CD14-positive monocyte (primary cell): ENCODE measurements at regions not wholly inside any gene's neighbourhood (a gene's known extent, or its start where the extent isn't known, plus 50 kb on each side); places are given as distances from the start of the nearest gene placed in this dataset.

ENCODE experiments used
- DNase-seq, 3 donors: peaks; one replicate each; pipeline ENCODE4 v3.0.0-alpha.2; 2011 to 2022
- H2AFZ ChIP-seq: 2 replicates; pipeline ENCODE4 v1.6.0; 2012; ENCODE audit warnings: mild to moderate bottlenecking, low read depth, low read length, inconsistent platforms; ENCODE audit not compliant: insufficient read depth, poor library complexity, severe bottlenecking
- H3K27ac ChIP-seq, 2 donors: 1 replicate in 1 of 2; 2 replicates in 1 of 2; pipeline ENCODE4 v1.5.1; 2012 to 2013; ENCODE audit warnings: low read length in 2 of 2, control low read depth in 1 of 2, inconsistent platforms in 1 of 2, low read depth in 1 of 2, mild to moderate bottlenecking in 1 of 2
- H3K27me3 ChIP-seq, 2 donors: one replicate each; pipeline versions ENCODE4 v1.6.0 to v1.6.1; 2011 to 2013; ENCODE audit warnings: low read length in 2 of 2; ENCODE audit not compliant: control insufficient read depth in 2 of 2, insufficient read depth in 2 of 2
- H3K36me3 ChIP-seq, 2 donors: replicated peaks in 1 of 2; 1 replicate in 1 of 2; 2 replicates in 1 of 2; pipeline versions ENCODE4 v1.5.1 to v1.6.1; 2012 to 2013; ENCODE audit warnings: low read length in 2 of 2, control low read depth in 1 of 2, inconsistent platforms in 1 of 2, mild to moderate bottlenecking in 1 of 2; ENCODE audit not compliant: insufficient read depth in 2 of 2, control insufficient read depth in 1 of 2
- H3K4me1 ChIP-seq, 2 donors: 1 replicate in 1 of 2; 2 replicates in 1 of 2; pipeline versions ENCODE4 v1.5.1 to v1.6.1; 2012 to 2013; ENCODE audit warnings: low read length in 2 of 2, control low read depth in 1 of 2, inconsistent platforms in 1 of 2, mild to moderate bottlenecking in 1 of 2, moderate library complexity in 1 of 2; ENCODE audit not compliant: insufficient read depth in 2 of 2, control insufficient read depth in 1 of 2
- H3K4me2 ChIP-seq: replicated peaks from 2 replicates; pipeline ENCODE3; 2012; ENCODE audit warnings: low read length, moderate library complexity, mild to moderate bottlenecking; ENCODE audit not compliant: poor library complexity, severe bottlenecking; ENCODE audit errors: extremely low read depth
- H3K4me3 ChIP-seq, 3 experiments: fragments of 200-600 bp in 1 of 3; sonication (generic) in 1 of 3; replicated peaks in 1 of 3; 1 replicate in 2 of 3; 2 replicates in 1 of 3; pipeline ENCODE4 v1.5.1; 2011 to 2013; ENCODE audit warnings: low read length in 3 of 3, mild to moderate bottlenecking in 3 of 3, control low read depth in 2 of 3, low read depth in 2 of 3, inconsistent platforms in 1 of 3, moderate library complexity in 1 of 3
- H3K79me2 ChIP-seq: 2 replicates; pipeline ENCODE4 v1.6.0; 2012; ENCODE audit warnings: mild to moderate bottlenecking, control low read depth, inconsistent platforms, low read length, moderate library complexity; ENCODE audit not compliant: insufficient read depth
- H3K9ac ChIP-seq: 2 replicates; pipeline ENCODE4 v1.6.0; 2017; ENCODE audit warnings: low read length, mild to moderate bottlenecking; ENCODE audit not compliant: insufficient read depth, poor library complexity, severe bottlenecking
- H3K9me3 ChIP-seq, 2 donors: replicated peaks in 1 of 2; 1 replicate in 1 of 2; 2 replicates in 1 of 2; pipeline versions ENCODE4 v1.5.1 to v1.6.1; 2012 to 2013; ENCODE audit warnings: low read length in 2 of 2, control low read depth in 1 of 2; ENCODE audit not compliant: control insufficient read depth in 1 of 2, insufficient read depth in 1 of 2
- H4K20me1 ChIP-seq: 2 replicates; pipeline ENCODE4 v1.6.0; 2012; ENCODE audit warnings: mild to moderate bottlenecking, low read length, control low read depth, moderate library complexity; ENCODE audit not compliant: insufficient read depth
- H3K27ac Mint-ChIP-seq, 7 donors: one replicate each; pipeline ENCODE4 v1.8.0; 2020; ENCODE audit warnings: mild to moderate bottlenecking in 7 of 7, mixed read lengths in 7 of 7, moderate library complexity in 6 of 7, inconsistent platforms in 2 of 7
- H3K27me3 Mint-ChIP-seq, 3 donors: one replicate each; pipeline ENCODE4 v1.8.0; 2021 to 2022; ENCODE audit warnings: low read depth in 3 of 3, mild to moderate bottlenecking in 3 of 3, mixed read lengths in 3 of 3, moderate library complexity in 3 of 3, inconsistent platforms in 1 of 3
- H3K36me3 Mint-ChIP-seq, 2 donors: one replicate each; pipeline ENCODE4 v1.8.0; 2020; ENCODE audit warnings: mixed read lengths in 2 of 2, inconsistent platforms in 1 of 2, mild to moderate bottlenecking in 1 of 2
- H3K4me1 Mint-ChIP-seq: one replicate; pipeline ENCODE4 v1.8.0; 2020; ENCODE audit warnings: mild to moderate bottlenecking, mixed read lengths
- H3K4me3 Mint-ChIP-seq, 2 donors: one replicate each; pipeline ENCODE4 v1.8.0; 2020; ENCODE audit warnings: mild to moderate bottlenecking in 2 of 2, mixed read lengths in 2 of 2, moderate library complexity in 1 of 2
- H3K9me3 Mint-ChIP-seq, 7 donors: one replicate each; pipeline ENCODE4 v1.8.0; 2020 to 2022; ENCODE audit warnings: mixed read lengths in 7 of 7, mild to moderate bottlenecking in 6 of 7, moderate library complexity in 6 of 7, inconsistent platforms in 2 of 7
- WGBS: methylation state at CpG from one replicate; pipeline ENCODE4 v1.1.5; 2013; ENCODE audit warnings: missing lambda C conversion rate; ENCODE audit not compliant: insufficient coverage; 5-methylcytosine and 5-hydroxymethylcytosine counted together
- intact Hi-C, 2 donors: fragments of 100-400 bp; cut with micrococcal nuclease; formaldehyde crosslinking; loops; one replicate each; pipeline versions ENCODE4 v1.15.0 to v1.15.1; 2023
- TF ChIP-seq, protein P1 (sequence below): fragments of 200-600 bp; IDR thresholded peaks from one replicate; pipeline ENCODE4 v1.8.0; 2022; ENCODE audit warnings: antibody characterized with exemption, mild to moderate bottlenecking

- TF ChIP-seq, protein P1, sequence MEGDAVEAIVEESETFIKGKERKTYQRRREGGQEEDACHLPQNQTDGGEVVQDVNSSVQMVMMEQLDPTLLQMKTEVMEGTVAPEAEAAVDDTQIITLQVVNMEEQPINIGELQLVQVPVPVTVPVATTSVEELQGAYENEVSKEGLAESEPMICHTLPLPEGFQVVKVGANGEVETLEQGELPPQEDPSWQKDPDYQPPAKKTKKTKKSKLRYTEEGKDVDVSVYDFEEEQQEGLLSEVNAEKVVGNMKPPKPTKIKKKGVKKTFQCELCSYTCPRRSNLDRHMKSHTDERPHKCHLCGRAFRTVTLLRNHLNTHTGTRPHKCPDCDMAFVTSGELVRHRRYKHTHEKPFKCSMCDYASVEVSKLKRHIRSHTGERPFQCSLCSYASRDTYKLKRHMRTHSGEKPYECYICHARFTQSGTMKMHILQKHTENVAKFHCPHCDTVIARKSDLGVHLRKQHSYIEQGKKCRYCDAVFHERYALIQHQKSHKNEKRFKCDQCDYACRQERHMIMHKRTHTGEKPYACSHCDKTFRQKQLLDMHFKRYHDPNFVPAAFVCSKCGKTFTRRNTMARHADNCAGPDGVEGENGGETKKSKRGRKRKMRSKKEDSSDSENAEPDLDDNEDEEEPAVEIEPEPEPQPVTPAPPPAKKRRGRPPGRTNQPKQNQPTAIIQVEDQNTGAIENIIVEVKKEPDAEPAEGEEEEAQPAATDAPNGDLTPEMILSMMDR = no peak
- Mint-ChIP-seq H3K27ac (no peak overlapping the region), H3K27me3 (no peaks in the 10 kb centered on the region), H3K9me3 (peaks cover 0 to 2% (median 0%) of the 10 kb centered on the region in 7 donors), H3K4me3 (no peak overlapping the region), H3K4me1 (no peaks in the 10 kb centered on the region), H3K36me3 (no peaks in the 10 kb centered on the region)
- no peak for DNase-seq
- no peak overlapping the region for H2AFZ ChIP-seq
- intact Hi-C loops = no loop called here
- no peak overlapping the region for H3K4me3 ChIP-seq
- no peak overlapping the region for H3K4me2 ChIP-seq
- no peaks in the 10 kb centered on the region for H3K9me3 ChIP-seq
- WGBS = 40% methylated on average over 1 of the region's 2 CpGs
- no peaks in the 10 kb centered on the region for H3K4me1 ChIP-seq
- no peaks in the 10 kb centered on the region for H3K36me3 ChIP-seq
- H4K20me1 ChIP-seq = no peaks in the 10 kb centered on the region
- no peaks in the 10 kb centered on the region for H3K79me2 ChIP-seq
- no peak overlapping the region for H3K27ac ChIP-seq
- no peaks in the 10 kb centered on the region for H3K27me3 ChIP-seq
- no peak overlapping the region for H3K9ac ChIP-seq
These were observed 81.5 kb upstream of the ASTN2 start for GRCh38 chr9:117496307-117496706.

- H3K4me3 ChIP-seq = no peak overlapping the region
- no peak overlapping the region for H3K27ac Mint-ChIP-seq
- intact Hi-C loops = no loop called here
These were observed 79.7 kb upstream of the ASTN2 start for GRCh38 chr9:117494401-117495090.

More at GRCh38 chr9:117494401-117495090, 79.7 kb upstream of the ASTN2 start:
- no peaks in the 10 kb centered on the region for H3K27me3 ChIP-seq
- TF ChIP-seq, protein P1 = no peak
- H3K9me3 ChIP-seq = no peaks in the 10 kb centered on the region
- Mint-ChIP-seq H3K4me3 (peak overlapping the region in 1 of 2 donors; percentile 22), H3K36me3 (no peaks in the 10 kb centered on the region), H3K27me3 (peaks cover 0 to under 1% (median 0%) of the 10 kb centered on the region in 3 donors), H3K4me1 (no peaks in the 10 kb centered on the region), H3K9me3 (peaks cover 0 to 2% (median 0%) of the 10 kb centered on the region in 7 donors)
- no peak overlapping the region for H3K4me2 ChIP-seq
- H2AFZ ChIP-seq = no peak overlapping the region
- no peaks in the 10 kb centered on the region for H3K79me2 ChIP-seq
- no peaks in the 10 kb centered on the region for H3K4me1 ChIP-seq
- WGBS = 48% methylated on average over 2 of the region's 3 CpGs
- H3K9ac ChIP-seq = no peak overlapping the region
- no peaks in the 10 kb centered on the region for H4K20me1 ChIP-seq
- H3K27ac ChIP-seq = no peak overlapping the region
- no peak for DNase-seq
- no peaks in the 10 kb centered on the region for H3K36me3 ChIP-seq
